Natural killer cell (primary cell): ENCODE measurements at regions not wholly inside any gene's neighbourhood (a gene's known extent, or its start where the extent isn't known, plus 50 kb on each side); places are given as distances from the start of the nearest gene placed in this dataset.
A peak's percentile ranks its signal among the peaks of the same experiment; 100 is the strongest.

Experiments used
- ATAC-seq, 3 donors: fragments of 150-1000 bp in 2 of 3; fragments of 200-7000 bp in 1 of 3; cut with Tn5 transposase; 1 replicate in 1 of 3; 2 replicates in 2 of 3; pipeline ENCODE4 v1.10.0; 2021; ENCODE audit warnings: mild to moderate bottlenecking in 2 of 3, moderate library complexity in 2 of 3
- DNase-seq, 2 donors: peaks; one replicate each; pipeline versions ENCODE4 v3.0.0 to v3.0.0-alpha.2; 2013 to 2021; ENCODE audit warnings: mixed read lengths in 1 of 2
- H3K27ac ChIP-seq: one replicate; pipeline ENCODE4 v1.5.1; 2013; ENCODE audit warnings: mild to moderate bottlenecking, low read length
- H3K27me3 ChIP-seq: one replicate; pipeline ENCODE4 v1.6.1; 2013; ENCODE audit warnings: low read length; ENCODE audit not compliant: control insufficient read depth, insufficient read depth
- H3K36me3 ChIP-seq: one replicate; pipeline ENCODE4 v1.6.1; 2013; ENCODE audit warnings: low read length; ENCODE audit not compliant: control insufficient read depth, insufficient read depth
- H3K4me1 ChIP-seq: one replicate; pipeline ENCODE4 v1.6.1; 2013; ENCODE audit warnings: low read length; ENCODE audit not compliant: control insufficient read depth, insufficient read depth
- H3K4me3 ChIP-seq: one replicate; pipeline ENCODE4 v1.5.1; 2013; ENCODE audit warnings: low read length
- H3K9me3 ChIP-seq: one replicate; pipeline ENCODE4 v1.6.1; 2013; ENCODE audit warnings: low read length; ENCODE audit not compliant: control insufficient read depth, insufficient read depth
- H3K27ac Mint-ChIP-seq, 2 donors: one replicate each; pipeline ENCODE4 v1.8.0; 2022; ENCODE audit warnings: mild to moderate bottlenecking in 2 of 2, mixed read lengths in 2 of 2, moderate library complexity in 1 of 2
- H3K27me3 Mint-ChIP-seq, 2 donors: one replicate each; pipeline ENCODE4 v1.8.0; 2022; ENCODE audit warnings: low read depth in 2 of 2, mixed read lengths in 2 of 2
- H3K36me3 Mint-ChIP-seq: one replicate; pipeline ENCODE4 v1.8.0; 2022; ENCODE audit warnings: mixed read lengths
- H3K4me1 Mint-ChIP-seq, 2 donors: one replicate each; pipeline ENCODE4 v1.8.0; 2022; ENCODE audit warnings: mixed read lengths in 2 of 2
- H3K4me3 Mint-ChIP-seq: one replicate; pipeline ENCODE4 v1.8.0; 2022; ENCODE audit warnings: mild to moderate bottlenecking, moderate library complexity, mixed read lengths
- H3K9me3 Mint-ChIP-seq, 2 donors: one replicate each; pipeline ENCODE4 v1.8.0; 2022; ENCODE audit warnings: mixed read lengths in 2 of 2
- WGBS: methylation state at CpG from one replicate; pipeline ENCODE4 v1.1.7; 2013; ENCODE audit warnings: missing lambda C conversion rate; ENCODE audit not compliant: insufficient coverage; 5-methylcytosine and 5-hydroxymethylcytosine counted together
- intact Hi-C: fragments of 100-400 bp; cut with micrococcal nuclease; formaldehyde crosslinking; loops from one replicate; pipeline ENCODE4 v1.14.2; 2022
- TF ChIP-seq, protein P1 (sequence below): fragments of 200-600 bp; IDR thresholded peaks from one replicate; pipeline ENCODE4 v1.8.0; 2022; ENCODE audit warnings: antibody characterized with exemption

DNA sequence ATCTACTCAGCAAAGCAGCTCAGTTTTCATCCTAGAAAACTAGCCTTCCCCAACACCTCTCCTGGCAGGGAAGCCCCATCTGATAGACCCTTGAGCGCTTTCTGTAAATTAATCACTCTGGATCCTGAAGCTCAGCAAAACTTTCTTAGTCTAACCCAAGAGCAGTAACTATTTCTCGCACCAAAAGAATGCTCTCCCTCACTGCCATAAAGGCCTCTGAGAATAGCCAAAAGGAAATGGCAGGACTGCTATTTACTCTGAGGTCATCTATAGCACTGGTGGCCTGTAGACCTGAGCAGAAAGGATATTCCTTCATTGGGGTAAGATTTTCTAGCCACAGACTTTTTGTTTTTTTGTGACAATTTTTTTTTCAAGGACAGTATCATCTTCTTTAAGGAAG, 345.8 kb upstream of the ADAMTS9 start:
- Histone ChIP-seq H3K36me3 (no peaks in the 10 kb centered on the region), H3K27ac (no peak overlapping the region), H3K27me3 (no peaks in the 10 kb centered on the region), H3K4me3 (no peak overlapping the region), H3K9me3 (no peaks in the 10 kb centered on the region), H3K4me1 (no peaks in the 10 kb centered on the region)
- TF ChIP-seq, protein P1, sequence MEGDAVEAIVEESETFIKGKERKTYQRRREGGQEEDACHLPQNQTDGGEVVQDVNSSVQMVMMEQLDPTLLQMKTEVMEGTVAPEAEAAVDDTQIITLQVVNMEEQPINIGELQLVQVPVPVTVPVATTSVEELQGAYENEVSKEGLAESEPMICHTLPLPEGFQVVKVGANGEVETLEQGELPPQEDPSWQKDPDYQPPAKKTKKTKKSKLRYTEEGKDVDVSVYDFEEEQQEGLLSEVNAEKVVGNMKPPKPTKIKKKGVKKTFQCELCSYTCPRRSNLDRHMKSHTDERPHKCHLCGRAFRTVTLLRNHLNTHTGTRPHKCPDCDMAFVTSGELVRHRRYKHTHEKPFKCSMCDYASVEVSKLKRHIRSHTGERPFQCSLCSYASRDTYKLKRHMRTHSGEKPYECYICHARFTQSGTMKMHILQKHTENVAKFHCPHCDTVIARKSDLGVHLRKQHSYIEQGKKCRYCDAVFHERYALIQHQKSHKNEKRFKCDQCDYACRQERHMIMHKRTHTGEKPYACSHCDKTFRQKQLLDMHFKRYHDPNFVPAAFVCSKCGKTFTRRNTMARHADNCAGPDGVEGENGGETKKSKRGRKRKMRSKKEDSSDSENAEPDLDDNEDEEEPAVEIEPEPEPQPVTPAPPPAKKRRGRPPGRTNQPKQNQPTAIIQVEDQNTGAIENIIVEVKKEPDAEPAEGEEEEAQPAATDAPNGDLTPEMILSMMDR, result no peak
- no peak overlapping the region for H3K27ac Mint-ChIP-seq
- no peaks in the 10 kb centered on the region for H3K27me3 Mint-ChIP-seq
- no peaks in the 10 kb centered on the region for H3K4me1 Mint-ChIP-seq
- intact Hi-C loops, result no loop called here
- ATAC-seq (no peak), DNase-seq (no peak)
- H3K36me3 Mint-ChIP-seq, result no peaks in the 10 kb centered on the region
- H3K4me3 Mint-ChIP-seq, result no peak overlapping the region
- H3K9me3 Mint-ChIP-seq, result peaks cover 18 to 22% of the 10 kb centered on the region in 2 donors
- WGBS, result 85% methylated on average over 2 of the region's 2 CpGs

DNA sequence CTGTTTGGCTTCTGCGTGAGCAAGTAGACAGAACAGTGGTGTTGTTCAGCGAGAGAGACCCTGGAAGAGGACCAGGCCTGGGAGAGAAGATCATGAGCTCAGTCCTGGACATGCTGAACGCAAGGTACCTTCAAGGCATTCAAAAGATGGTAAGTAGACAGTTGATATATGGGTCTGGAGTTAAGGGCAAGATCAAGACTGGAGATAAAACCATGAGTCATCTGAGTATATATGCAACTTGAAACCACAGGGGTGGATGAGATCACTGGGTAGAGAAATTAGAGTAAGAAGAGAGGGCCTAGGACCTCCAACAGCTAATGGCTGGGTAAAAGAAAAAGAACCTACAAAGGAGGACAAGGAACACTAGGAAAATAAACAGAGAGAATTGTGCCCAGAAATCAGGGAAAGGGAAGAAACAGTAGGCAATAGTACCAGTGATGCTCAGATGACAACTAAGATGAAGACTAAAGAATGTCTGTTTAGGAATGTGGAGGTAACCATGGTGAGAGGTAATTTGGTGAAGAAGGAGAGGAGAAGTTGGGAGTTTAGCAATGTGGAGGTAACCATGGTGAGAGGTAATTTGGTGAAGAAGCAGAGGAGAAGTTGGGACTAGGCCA, 343.2 kb upstream of the ADAMTS9 start:
- no peaks in the 10 kb centered on the region for H3K36me3 Mint-ChIP-seq
- no peak overlapping the region for H3K4me3 Mint-ChIP-seq
- Histone ChIP-seq H3K4me1 (no peaks in the 10 kb centered on the region), H3K9me3 (no peaks in the 10 kb centered on the region), H3K4me3 (no peak overlapping the region), H3K27me3 (no peaks in the 10 kb centered on the region), H3K36me3 (no peaks in the 10 kb centered on the region), H3K27ac (no peak overlapping the region)
- 73% methylated on average over 3 of the region's 3 CpGs for WGBS
- ATAC-seq (peak in 1 of 3 donors; percentile 21), DNase-seq (no peak)
- TF ChIP-seq, protein P1, result no peak
- intact Hi-C loops, result no loop called here
- H3K4me1 Mint-ChIP-seq, result no peaks in the 10 kb centered on the region
- peaks cover 15 to 18% of the 10 kb centered on the region in 2 donors for H3K9me3 Mint-ChIP-seq
- no peak overlapping the region for H3K27ac Mint-ChIP-seq
- H3K27me3 Mint-ChIP-seq, result no peaks in the 10 kb centered on the region

- no peak overlapping the region for H3K27ac ChIP-seq
- H3K27me3 ChIP-seq, result no peaks in the 10 kb centered on the region
- Mint-ChIP-seq H3K9me3 (peaks cover 17 to 21% of the 10 kb centered on the region in 2 donors), H3K4me1 (no peaks in the 10 kb centered on the region), H3K27me3 (no peaks in the 10 kb centered on the region), H3K27ac (no peak overlapping the region), H3K36me3 (no peaks in the 10 kb centered on the region), H3K4me3 (no peak overlapping the region)
- ATAC-seq, result peak in 1 of 3 donors; percentile 24
- H3K9me3 ChIP-seq, result no peaks in the 10 kb centered on the region
- 72% methylated on average over 4 of the region's 4 CpGs for WGBS
- H3K4me3 ChIP-seq, result no peak overlapping the region
- H3K4me1 ChIP-seq, result no peaks in the 10 kb centered on the region
- intact Hi-C loops, result no loop called here
- no peaks in the 10 kb centered on the region for H3K36me3 ChIP-seq
- DNase-seq, result no peak
- TF ChIP-seq, protein P1, result no peak
These were observed 342.3 kb upstream of the ADAMTS9 start for GRCh38 chr3:65030014-65030627.

DNA sequence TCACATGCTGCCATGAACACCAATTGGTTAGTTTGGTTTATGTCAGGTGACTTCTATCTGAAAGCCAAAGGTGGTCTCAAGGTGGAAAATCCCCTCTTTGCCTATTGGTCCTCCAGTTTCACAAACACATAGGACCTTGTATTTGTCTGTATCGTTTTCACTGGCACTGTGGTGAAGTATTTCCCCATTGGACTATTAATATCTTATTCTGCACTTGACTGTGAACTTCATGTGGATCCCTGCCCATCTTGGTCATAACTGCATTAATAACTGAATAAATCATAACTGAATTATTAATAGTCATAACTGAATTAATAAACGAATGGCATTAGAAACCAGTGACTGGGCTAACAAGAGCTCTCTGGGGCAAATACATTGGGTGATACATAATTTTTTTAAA, 341.3 kb upstream of the ADAMTS9 start:
- Mint-ChIP-seq H3K36me3 (no peaks in the 10 kb centered on the region), H3K27ac (no peak overlapping the region), H3K4me3 (no peak overlapping the region), H3K27me3 (no peaks in the 10 kb centered on the region), H3K4me1 (no peaks in the 10 kb centered on the region), H3K9me3 (peaks cover 17 to 21% of the 10 kb centered on the region in 2 donors)
- no peaks in the 10 kb centered on the region for H3K27me3 ChIP-seq
- 88% methylated on average over 1 of the region's 2 CpGs for WGBS
- H3K4me3 ChIP-seq, result no peak overlapping the region
- no peak for ATAC-seq
- no peaks in the 10 kb centered on the region for H3K9me3 ChIP-seq
- TF ChIP-seq, protein P1, result no peak
- DNase-seq, result no peak
- no peaks in the 10 kb centered on the region for H3K36me3 ChIP-seq
- no peaks in the 10 kb centered on the region for H3K4me1 ChIP-seq
- intact Hi-C loops, result no loop called here
- H3K27ac ChIP-seq, result no peak overlapping the region
